ENCODE measurements at regions not wholly inside any gene's neighbourhood (a gene's known extent, or its start where the extent isn't known, plus 50 kb on each side); places are given as distances from the start of the nearest gene placed in this dataset.
"Not testable (repeated sequence)": the region's sequence is repeated elsewhere in the genome, so short reads cannot be mapped to it uniquely, and the experiment has no call there.

DNA sequence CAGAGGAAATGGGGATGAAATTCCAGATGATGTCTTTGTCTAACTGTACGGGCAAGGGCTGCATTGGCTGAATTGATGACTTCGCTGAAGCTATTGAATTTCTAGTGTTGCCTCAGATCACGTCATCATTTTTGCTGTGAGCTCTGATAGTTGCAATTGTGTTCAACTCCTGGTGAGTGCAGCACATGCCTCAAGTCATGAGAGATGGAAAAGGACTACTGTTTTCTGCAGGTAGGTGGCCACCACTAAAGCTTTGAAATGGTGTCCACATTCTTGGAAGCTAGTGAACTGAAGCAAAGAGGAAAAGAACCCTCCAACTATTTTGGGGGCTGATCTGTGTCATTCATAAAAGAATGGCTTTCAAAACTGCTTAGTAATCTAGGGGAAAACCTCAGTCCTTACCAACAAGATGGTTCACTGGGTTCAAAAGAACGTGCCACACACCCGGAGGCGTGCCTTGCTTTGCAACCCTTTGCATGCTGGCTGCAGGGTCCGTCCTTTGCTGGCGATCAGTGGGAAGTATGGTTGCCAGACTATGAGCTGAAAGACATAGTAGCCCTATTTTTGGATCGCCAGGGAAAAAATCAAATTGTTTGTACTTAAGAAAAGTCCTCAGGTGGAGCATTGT lies 88.1 kb upstream of the STOX2 start:
- Histone ChIP-seq H3K9ac (replicated peaks; ENCODE audit: extremely low read depth, insufficient read depth, low read length) (no peak overlapping the region), H3K27me3 (ENCODE audit: control insufficient read depth in 2 of 2, insufficient read depth in 2 of 2, low read length in 2 of 2) (no peaks in the 10 kb centered on the region), H3K9me3 (replicated peaks; ENCODE audit: control insufficient read depth, insufficient read depth, low read length) (no peaks in the 10 kb centered on the region), H4K20me1 (replicated peaks; ENCODE audit: control insufficient read depth, extremely low read depth, insufficient read depth, low read length) (no peaks in the 10 kb centered on the region), H3K4me3 (replicated peaks in 1 of 3; ENCODE audit: insufficient read depth in 1 of 3, low read depth in 1 of 3, low read length in 3 of 3) (no peak overlapping the region), H3K79me2 (ENCODE audit: control insufficient read depth, insufficient read depth, low read length) (no peaks in the 10 kb centered on the region), H3K36me3 (ENCODE audit: control insufficient read depth in 2 of 2, extremely low read depth in 1 of 2, insufficient read depth in 2 of 2, low read length in 2 of 2) (no peaks in the 10 kb centered on the region), H3K9me1 (replicated peaks; ENCODE audit: control insufficient read depth, extremely low read depth, insufficient read depth, low read length) (no peaks in the 10 kb centered on the region), H2AFZ (ENCODE audit: low read depth, low read length) (no peak overlapping the region), H3K4me1 (ENCODE audit: control insufficient read depth, extremely low read depth, insufficient read depth, low read length) (no peaks in the 10 kb centered on the region), H3K4me2 (ENCODE audit: insufficient read depth, low read length) (no peak overlapping the region), H3K27ac (ENCODE audit: insufficient read depth, low read depth, low read length) (no peak overlapping the region)
- no TSS peak for BruUV-seq (replicated peaks)
- FAIRE-seq (no peak), DNase-seq (ENCODE audit: low read depth, low spot score) (no peak)
- ChIA-PET CTCF (interaction anchor here (1.1 kb wide), 1 partner anchor 11 kb away, joined by 3 read pairs; no protein-coding TSS in a partner anchor), POLR2A (no interaction called here)
- intact Hi-C loops (cut with micrococcal nuclease) = no loop called here
- dilution Hi-C loops (cut with MboI; ENCODE audit: extremely low pct_ligation_motif_present, low sequenced_read_pairs) = no loop called here
- TF ChIP-seq, protein P1, sequence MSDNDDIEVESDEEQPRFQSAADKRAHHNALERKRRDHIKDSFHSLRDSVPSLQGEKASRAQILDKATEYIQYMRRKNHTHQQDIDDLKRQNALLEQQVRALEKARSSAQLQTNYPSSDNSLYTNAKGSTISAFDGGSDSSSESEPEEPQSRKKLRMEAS (IDR thresholded peaks at IDR 0.05; ENCODE audit: insufficient read depth, insufficient read length) = no peak
- TF ChIP-seq, protein P2, sequence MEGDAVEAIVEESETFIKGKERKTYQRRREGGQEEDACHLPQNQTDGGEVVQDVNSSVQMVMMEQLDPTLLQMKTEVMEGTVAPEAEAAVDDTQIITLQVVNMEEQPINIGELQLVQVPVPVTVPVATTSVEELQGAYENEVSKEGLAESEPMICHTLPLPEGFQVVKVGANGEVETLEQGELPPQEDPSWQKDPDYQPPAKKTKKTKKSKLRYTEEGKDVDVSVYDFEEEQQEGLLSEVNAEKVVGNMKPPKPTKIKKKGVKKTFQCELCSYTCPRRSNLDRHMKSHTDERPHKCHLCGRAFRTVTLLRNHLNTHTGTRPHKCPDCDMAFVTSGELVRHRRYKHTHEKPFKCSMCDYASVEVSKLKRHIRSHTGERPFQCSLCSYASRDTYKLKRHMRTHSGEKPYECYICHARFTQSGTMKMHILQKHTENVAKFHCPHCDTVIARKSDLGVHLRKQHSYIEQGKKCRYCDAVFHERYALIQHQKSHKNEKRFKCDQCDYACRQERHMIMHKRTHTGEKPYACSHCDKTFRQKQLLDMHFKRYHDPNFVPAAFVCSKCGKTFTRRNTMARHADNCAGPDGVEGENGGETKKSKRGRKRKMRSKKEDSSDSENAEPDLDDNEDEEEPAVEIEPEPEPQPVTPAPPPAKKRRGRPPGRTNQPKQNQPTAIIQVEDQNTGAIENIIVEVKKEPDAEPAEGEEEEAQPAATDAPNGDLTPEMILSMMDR (IDR thresholded peaks at IDR 0.05; ENCODE audit: extremely low read depth in 1 of 2, insufficient read depth in 1 of 2, low read depth in 1 of 2, low read length in 2 of 2) = no peak
- no peak for TF ChIP-seq FOS (IDR thresholded peaks at IDR 0.05; ENCODE audit: borderline replicate concordance, insufficient read depth, low read length)
- TF ChIP-seq POLR2AphosphoS5 (IDR thresholded peaks at IDR 0.05; ENCODE audit: insufficient read depth, low read depth, low read length) = no peak
- TF ChIP-seq JUN (IDR thresholded peaks at IDR 0.05; ENCODE audit: borderline replicate concordance, insufficient read depth, insufficient read length, low read depth) = no peak
- TF ChIP-seq EZH2 (IDR thresholded peaks at IDR 0.05; ENCODE audit: borderline replicate concordance, low read depth, low read length, severe bottlenecking) = no peak
- TF ChIP-seq GATA2 (IDR thresholded peaks at IDR 0.05; ENCODE audit: insufficient read depth, insufficient read length, low read depth, low read length) = no peak
- no peak for TF ChIP-seq POLR2A (IDR thresholded peaks at IDR 0.05; ENCODE audit: low read depth, low read length)
- TF ChIP-seq MYC (IDR thresholded peaks at IDR 0.05; ENCODE audit: low read depth, low read length) = no peak

DNA sequence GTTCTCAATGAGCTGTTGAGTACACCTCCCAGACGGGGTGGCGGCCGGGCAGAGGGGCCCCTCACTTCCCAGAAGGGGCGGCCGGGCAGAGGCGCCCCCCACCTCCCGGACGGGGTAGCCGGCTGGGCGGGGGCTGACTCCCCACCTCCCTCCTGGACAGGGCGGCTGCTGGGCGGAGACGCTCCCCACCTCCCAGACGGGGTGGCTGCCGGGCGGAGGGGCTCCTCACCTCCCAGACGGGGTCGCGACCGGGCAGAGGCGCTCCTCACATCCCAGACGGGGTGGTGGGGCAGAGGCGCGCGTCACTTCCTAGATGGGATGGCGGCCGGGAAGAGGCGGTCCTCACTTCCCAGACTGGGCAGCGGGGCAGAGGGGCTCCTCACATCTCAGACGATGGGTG lies 86.5 kb upstream of the STOX2 start:
- H3K9me1 ChIP-seq (replicated peaks; ENCODE audit: control insufficient read depth, extremely low read depth, insufficient read depth, low read length); H3K9ac ChIP-seq (replicated peaks; ENCODE audit: extremely low read depth, insufficient read depth, low read length); DNase-seq (ENCODE audit: low read depth, low spot score); H2AFZ ChIP-seq (ENCODE audit: low read depth, low read length); H3K4me3 ChIP-seq (replicated peaks in 1 of 3; ENCODE audit: insufficient read depth in 1 of 3, low read depth in 1 of 3, low read length in 3 of 3); POLR2A ChIA-PET; CTCF ChIA-PET; intact Hi-C loops (cut with micrococcal nuclease); BruUV-seq (replicated peaks); H3K4me2 ChIP-seq (ENCODE audit: insufficient read depth, low read length); H4K20me1 ChIP-seq (replicated peaks; ENCODE audit: control insufficient read depth, extremely low read depth, insufficient read depth, low read length); H3K36me3 ChIP-seq (ENCODE audit: control insufficient read depth in 2 of 2, extremely low read depth in 1 of 2, insufficient read depth in 2 of 2, low read length in 2 of 2); H3K4me1 ChIP-seq (ENCODE audit: control insufficient read depth, extremely low read depth, insufficient read depth, low read length); H3K9me3 ChIP-seq (replicated peaks; ENCODE audit: control insufficient read depth, insufficient read depth, low read length); H3K27ac ChIP-seq (ENCODE audit: insufficient read depth, low read depth, low read length); dilution Hi-C loops (cut with MboI; ENCODE audit: extremely low pct_ligation_motif_present, low sequenced_read_pairs); FAIRE-seq; H3K79me2 ChIP-seq (ENCODE audit: control insufficient read depth, insufficient read depth, low read length); H3K27me3 ChIP-seq (ENCODE audit: control insufficient read depth in 2 of 2, insufficient read depth in 2 of 2, low read length in 2 of 2): not testable (repeated sequence)
